Endothelial cell (in vitro differentiated cells): ENCODE measurements at regions not wholly inside any gene's neighbourhood (a gene's known extent, or its start where the extent isn't known, plus 50 kb on each side); places are given as distances from the start of the nearest gene placed in this dataset. TPM values are rescaled to one million over a fixed set of nuclear protein-coding genes. Genes with fewer than 3 reads are reported as not detected.
"Not testable (repeated sequence)": the region's sequence is repeated elsewhere in the genome, so short reads cannot be mapped to it uniquely, and the experiment has no call there.

Source experiments
- DNase-seq: peaks from one replicate; pipeline ENCODE4 v3.0.0; 2021; ENCODE audit warnings: low spot score
- H3K27ac Mint-ChIP-seq: one replicate; pipeline ENCODE4 v1.8.0; 2021; ENCODE audit warnings: mixed read lengths, inconsistent platforms; ENCODE audit not compliant: unreplicated experiment
- H3K27me3 Mint-ChIP-seq: one replicate; pipeline ENCODE4 v1.8.0; 2021; ENCODE audit warnings: mild to moderate bottlenecking, moderate library complexity, mixed read lengths, inconsistent platforms; ENCODE audit not compliant: unreplicated experiment
- H3K36me3 Mint-ChIP-seq: one replicate; pipeline ENCODE4 v1.8.0; 2021; ENCODE audit warnings: mild to moderate bottlenecking, low read depth, mixed read lengths, inconsistent platforms; ENCODE audit not compliant: unreplicated experiment
- H3K4me1 Mint-ChIP-seq: one replicate; pipeline ENCODE4 v1.8.0; 2021; ENCODE audit warnings: mild to moderate bottlenecking, mixed read lengths, inconsistent platforms; ENCODE audit not compliant: unreplicated experiment
- H3K4me3 Mint-ChIP-seq: one replicate; pipeline ENCODE4 v1.8.0; 2021; ENCODE audit warnings: mild to moderate bottlenecking, mixed read lengths, inconsistent platforms; ENCODE audit not compliant: unreplicated experiment
- H3K9me3 Mint-ChIP-seq: one replicate; pipeline ENCODE4 v1.8.0; 2021; ENCODE audit warnings: mixed read lengths, inconsistent platforms; ENCODE audit not compliant: unreplicated experiment
- microRNA-seq: library from miRNA; unstranded; fragments of <30 nt; microRNA quantifications from one replicate; pipeline ENCODE4, GENCODE V29; 2020; ENCODE audit not compliant: unreplicated experiment

DNA sequence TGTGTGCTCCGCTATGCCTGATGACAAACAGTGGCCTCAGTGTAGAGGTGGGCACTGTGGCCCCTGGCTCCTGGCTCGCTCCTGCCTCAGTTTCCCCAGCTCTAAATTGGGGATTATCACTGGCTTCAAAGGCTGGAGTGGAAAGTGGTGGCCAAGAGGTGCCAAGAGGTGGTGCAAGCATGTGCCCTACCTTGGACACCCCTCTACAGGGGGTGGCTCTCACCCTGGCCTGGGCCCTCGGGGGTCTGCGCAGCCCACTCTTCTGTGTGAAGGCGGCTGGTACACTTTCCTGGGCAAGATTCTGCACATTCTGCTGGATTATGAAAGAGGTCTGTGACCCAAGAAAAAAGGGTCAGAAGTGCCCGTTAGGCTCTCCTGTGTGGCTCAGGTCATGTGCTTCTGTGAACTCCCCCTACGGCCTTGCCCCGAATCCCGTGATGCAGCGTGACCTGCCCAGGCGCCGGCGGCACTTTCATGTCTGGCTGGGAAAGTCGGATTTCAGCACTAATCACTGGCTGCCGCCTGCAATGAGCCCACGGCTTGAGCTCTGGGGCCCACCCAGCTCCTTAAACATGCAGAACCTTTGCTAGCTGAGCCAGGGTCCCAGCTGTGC lies 57.3 kb upstream of the SPN start:
- not testable (repeated sequence) for H3K36me3 Mint-ChIP-seq, H3K4me1 Mint-ChIP-seq, H3K9me3 Mint-ChIP-seq, DNase-seq, H3K27me3 Mint-ChIP-seq, H3K4me3 Mint-ChIP-seq, H3K27ac Mint-ChIP-seq

- H3K9me3 Mint-ChIP-seq, H3K4me1 Mint-ChIP-seq, DNase-seq, H3K36me3 Mint-ChIP-seq, H3K4me3 Mint-ChIP-seq, H3K27me3 Mint-ChIP-seq, H3K27ac Mint-ChIP-seq: not testable (repeated sequence)
These were observed 56.2 kb upstream of the SPN start for GRCh38 chr16:29606669-29607427.

DNA sequence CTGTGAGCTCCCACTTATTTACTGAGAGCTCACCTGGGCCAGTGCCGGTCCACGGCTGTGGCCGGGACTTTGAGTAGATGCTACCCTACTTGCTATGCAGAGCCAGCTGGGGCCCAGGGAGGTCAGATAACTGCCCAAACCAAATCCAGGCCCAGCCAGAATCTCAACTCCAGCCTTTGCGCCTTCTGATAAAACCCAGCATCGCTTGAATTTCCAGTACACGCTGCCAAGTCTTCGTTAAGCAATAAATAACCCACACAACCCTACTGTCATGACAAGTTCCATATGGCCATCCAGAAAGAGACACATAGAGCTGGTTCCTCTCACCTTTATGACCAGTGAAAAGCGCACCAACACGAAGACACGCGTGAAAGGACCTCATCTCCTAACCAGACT lies 55.6 kb upstream of the SPN start:
- H3K27me3 Mint-ChIP-seq, H3K4me3 Mint-ChIP-seq, DNase-seq, H3K9me3 Mint-ChIP-seq, H3K4me1 Mint-ChIP-seq, H3K27ac Mint-ChIP-seq, H3K36me3 Mint-ChIP-seq: not testable (repeated sequence)

GRCh38 chr16:29612381-29613306 lies 50.4 kb upstream of the SPN start:
- not testable (repeated sequence) for H3K27ac Mint-ChIP-seq, H3K27me3 Mint-ChIP-seq, DNase-seq, H3K9me3 Mint-ChIP-seq, H3K4me1 Mint-ChIP-seq, H3K36me3 Mint-ChIP-seq
- peak overlapping the region; percentile 82 for H3K4me3 Mint-ChIP-seq

Small RNA genes in the stretch of these regions (microRNA-seq; reads per million reads assigned to microRNA genes)
- not detected for gene MIR3680-2
